CD4-positive, alpha-beta T cell (primary cell): ENCODE measurements at regions not wholly inside any gene's neighbourhood (a gene's known extent, or its start where the extent isn't known, plus 50 kb on each side); places are given as distances from the start of the nearest gene placed in this dataset.

Experiments used
- ATAC-seq: fragments of 200-7000 bp; cut with Tn5 transposase; one replicate; pipeline ENCODE4 v1.10.0; 2022; ENCODE audit warnings: mild to moderate bottlenecking; ENCODE audit not compliant: poor library complexity
- CTCF ChIA-PET: fragments of 350-600 bp; sonication (Branson Sonifier 250); formaldehyde crosslinking; loops from one replicate; lab custom pipeline; 2021; ENCODE audit warnings: antibody characterized with exemption, inconsistent platforms; lab: Charles Lee
- POLR2A ChIA-PET: fragments of 350-600 bp; sonication (Branson Sonifier 250); formaldehyde crosslinking; loops from one replicate; lab custom pipeline; 2021; ENCODE audit warnings: antibody characterized with exemption, inconsistent platforms; lab: Charles Lee
- DNase-seq, 14 experiments: peaks; one replicate each; pipeline ENCODE4 v3.0.0-alpha.2; 2013 to 2020; ENCODE audit warnings: mixed read lengths in 2 of 14
- H3K27ac ChIP-seq, 2 donors: one replicate each; pipeline versions ENCODE4 v1.5.1 to v1.7.0; 2013; ENCODE audit warnings: low read length in 2 of 2, low read depth in 1 of 2, mild to moderate bottlenecking in 1 of 2
- H3K27me3 ChIP-seq, 2 experiments: 1 replicate in 1 of 2; 2 replicates in 1 of 2; pipeline versions ENCODE4 v1.6.1 to v1.7.0; 2013; ENCODE audit warnings: low read length in 2 of 2, control low read depth in 1 of 2, mild to moderate bottlenecking in 1 of 2, moderate library complexity in 1 of 2; ENCODE audit not compliant: insufficient read depth in 2 of 2, control insufficient read depth in 1 of 2
- H3K36me3 ChIP-seq: one replicate; pipeline ENCODE4 v1.6.1; 2013; ENCODE audit warnings: low read length, control low read depth; ENCODE audit not compliant: insufficient read depth
- H3K4me1 ChIP-seq: one replicate; pipeline ENCODE4 v1.6.1; 2013; ENCODE audit warnings: low read length, control low read depth; ENCODE audit not compliant: insufficient read depth
- H3K4me3 ChIP-seq: one replicate; pipeline ENCODE4 v1.5.1; 2013; ENCODE audit warnings: mild to moderate bottlenecking, low read length, moderate library complexity
- H3K9me3 ChIP-seq, 2 experiments: 1 replicate in 1 of 2; 2 replicates in 1 of 2; pipeline versions ENCODE4 v1.6.1 to v1.7.0; 2013; ENCODE audit warnings: low read length in 2 of 2, mild to moderate bottlenecking in 2 of 2, control low read depth in 1 of 2, moderate library complexity in 1 of 2; ENCODE audit not compliant: control insufficient read depth in 1 of 2, insufficient read depth in 1 of 2
- H3K27ac Mint-ChIP-seq: one replicate; pipeline ENCODE4 v1.8.0; 2020; ENCODE audit warnings: mixed read lengths
- H3K27me3 Mint-ChIP-seq: one replicate; pipeline ENCODE4 v1.8.0; 2021; ENCODE audit warnings: mixed read lengths
- H3K36me3 Mint-ChIP-seq: one replicate; pipeline ENCODE4 v1.8.0; 2021; ENCODE audit warnings: low read depth, mixed read lengths
- H3K4me1 Mint-ChIP-seq: one replicate; pipeline ENCODE4 v1.8.0; 2021; ENCODE audit warnings: low read depth, mixed read lengths
- H3K4me3 Mint-ChIP-seq: one replicate; pipeline ENCODE4 v1.8.0; 2020; ENCODE audit warnings: mild to moderate bottlenecking, mixed read lengths
- H3K9me3 Mint-ChIP-seq: one replicate; pipeline ENCODE4 v1.8.0; 2020; ENCODE audit warnings: mixed read lengths
- intact Hi-C, 2 experiments: fragments of 100-400 bp; cut with DNase I in 1 of 2; cut with micrococcal nuclease in 1 of 2; formaldehyde crosslinking; loops; one replicate each; pipeline versions ENCODE4 v1.15.1 to v1.9.0; 2023 to 2025; cut with DNase I, micrococcal nuclease
- TF ChIP-seq, protein P1 (sequence below): fragments of 200-600 bp; IDR thresholded peaks from one replicate; pipeline ENCODE4 v1.8.0; 2022; ENCODE audit warnings: antibody characterized with exemption, mild to moderate bottlenecking

DNA sequence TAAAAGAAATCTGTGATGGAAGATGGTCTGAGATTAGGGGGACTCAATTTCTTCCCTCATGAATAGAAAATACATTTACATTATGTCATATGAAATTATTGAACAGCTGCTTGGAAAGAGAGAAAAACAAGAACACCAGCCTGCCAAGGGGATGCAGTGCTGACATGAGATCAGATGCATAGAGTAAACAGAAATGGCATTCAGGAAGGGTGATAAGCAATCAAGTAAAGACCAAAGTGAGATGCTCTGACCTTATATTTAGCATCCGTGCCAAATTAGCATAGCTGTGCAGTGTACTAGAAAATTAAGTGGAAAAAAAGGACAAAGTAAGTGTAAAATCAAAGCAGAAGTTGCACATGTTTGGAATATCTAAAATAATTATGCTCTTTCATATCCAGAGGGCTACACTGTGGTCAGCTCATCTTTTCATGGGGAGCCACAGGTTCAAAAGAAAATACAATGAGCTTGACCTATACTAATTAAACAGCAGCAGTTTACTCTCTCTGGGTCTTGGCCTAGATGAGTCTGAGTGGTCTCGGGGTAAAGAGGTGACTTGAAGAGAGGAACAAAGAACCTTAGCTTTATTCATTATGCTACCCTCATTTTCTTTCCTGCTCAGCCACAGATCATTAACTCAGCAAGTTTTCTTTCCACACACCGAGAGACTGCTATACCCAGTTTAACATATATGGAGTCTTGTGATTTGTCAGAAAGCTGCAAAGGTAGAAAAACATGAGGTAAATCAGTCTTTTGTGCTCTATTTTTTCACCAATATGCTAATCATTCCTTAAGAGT, 359.4 kb upstream of the FOXG1 start:
- no peak overlapping the region for H3K27ac Mint-ChIP-seq
- ChIA-PET CTCF (no interaction called here), POLR2A (no interaction called here)
- no peaks in the 10 kb centered on the region for H3K36me3 Mint-ChIP-seq
- no peaks in the 10 kb centered on the region for H3K27me3 Mint-ChIP-seq
- DNase-seq, result no peak
- Histone ChIP-seq H3K9me3 (peaks cover 4 to 5% of the 10 kb centered on the region in 2 experiments), H3K4me1 (no peaks in the 10 kb centered on the region), H3K27me3 (no peaks in the 10 kb centered on the region), H3K36me3 (no peaks in the 10 kb centered on the region), H3K27ac (no peak overlapping the region), H3K4me3 (no peak overlapping the region)
- H3K4me1 Mint-ChIP-seq, result no peaks in the 10 kb centered on the region
- intact Hi-C loops, result no loop called here
- H3K9me3 Mint-ChIP-seq, result peaks cover 12% of the 10 kb centered on the region
- no peak overlapping the region for H3K4me3 Mint-ChIP-seq
- no peak for ATAC-seq
- TF ChIP-seq, protein P1, sequence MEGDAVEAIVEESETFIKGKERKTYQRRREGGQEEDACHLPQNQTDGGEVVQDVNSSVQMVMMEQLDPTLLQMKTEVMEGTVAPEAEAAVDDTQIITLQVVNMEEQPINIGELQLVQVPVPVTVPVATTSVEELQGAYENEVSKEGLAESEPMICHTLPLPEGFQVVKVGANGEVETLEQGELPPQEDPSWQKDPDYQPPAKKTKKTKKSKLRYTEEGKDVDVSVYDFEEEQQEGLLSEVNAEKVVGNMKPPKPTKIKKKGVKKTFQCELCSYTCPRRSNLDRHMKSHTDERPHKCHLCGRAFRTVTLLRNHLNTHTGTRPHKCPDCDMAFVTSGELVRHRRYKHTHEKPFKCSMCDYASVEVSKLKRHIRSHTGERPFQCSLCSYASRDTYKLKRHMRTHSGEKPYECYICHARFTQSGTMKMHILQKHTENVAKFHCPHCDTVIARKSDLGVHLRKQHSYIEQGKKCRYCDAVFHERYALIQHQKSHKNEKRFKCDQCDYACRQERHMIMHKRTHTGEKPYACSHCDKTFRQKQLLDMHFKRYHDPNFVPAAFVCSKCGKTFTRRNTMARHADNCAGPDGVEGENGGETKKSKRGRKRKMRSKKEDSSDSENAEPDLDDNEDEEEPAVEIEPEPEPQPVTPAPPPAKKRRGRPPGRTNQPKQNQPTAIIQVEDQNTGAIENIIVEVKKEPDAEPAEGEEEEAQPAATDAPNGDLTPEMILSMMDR, result no peak

- Mint-ChIP-seq H3K27me3 (no peaks in the 10 kb centered on the region), H3K4me3 (no peak overlapping the region), H3K9me3 (peaks cover 12% of the 10 kb centered on the region), H3K27ac (no peak overlapping the region), H3K4me1 (no peaks in the 10 kb centered on the region), H3K36me3 (no peaks in the 10 kb centered on the region)
- H3K27me3 ChIP-seq, result no peaks in the 10 kb centered on the region
- no peak overlapping the region for H3K27ac ChIP-seq
- DNase-seq (no peak), ATAC-seq (no peak)
- intact Hi-C loops, result no loop called here
- H3K4me1 ChIP-seq, result no peaks in the 10 kb centered on the region
- H3K9me3 ChIP-seq, result peaks cover 4 to 5% of the 10 kb centered on the region in 2 experiments
- no peak overlapping the region for H3K4me3 ChIP-seq
- CTCF ChIA-PET, result no interaction called here
- H3K36me3 ChIP-seq, result no peaks in the 10 kb centered on the region
- POLR2A ChIA-PET, result no interaction called here
- TF ChIP-seq, protein P1, result no peak
These were observed 358.6 kb upstream of the FOXG1 start for GRCh38 chr14:28407996-28408395.

DNA sequence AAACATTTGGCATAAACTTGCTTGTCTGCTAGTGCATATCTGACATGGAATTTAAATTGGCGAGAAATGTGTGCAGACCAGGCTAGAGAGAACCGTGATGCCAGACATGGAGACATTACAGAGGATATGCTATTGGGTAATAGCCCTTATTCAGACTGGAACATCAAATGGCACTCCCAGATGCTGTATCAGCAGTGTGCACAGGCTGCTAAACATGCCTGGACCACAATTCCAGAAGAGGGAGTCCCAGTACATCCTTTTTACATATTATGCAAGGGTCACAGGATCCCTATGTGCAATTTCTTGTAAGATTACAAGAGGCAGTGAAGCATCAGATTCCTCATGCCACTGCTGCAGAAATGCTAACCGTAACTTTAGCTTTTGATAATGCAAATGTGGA, 354.5 kb upstream of the FOXG1 start:
- Mint-ChIP-seq H3K4me3 (no peak overlapping the region), H3K9me3 (peaks cover 10% of the 10 kb centered on the region), H3K27me3 (no peaks in the 10 kb centered on the region), H3K4me1 (no peaks in the 10 kb centered on the region), H3K36me3 (no peaks in the 10 kb centered on the region), H3K27ac (no peak overlapping the region)
- TF ChIP-seq, protein P1, result no peak
- Histone ChIP-seq H3K4me3 (no peak overlapping the region), H3K9me3 (peaks cover 0 to 4% of the 10 kb centered on the region in 2 experiments), H3K27me3 (no peaks in the 10 kb centered on the region), H3K36me3 (no peaks in the 10 kb centered on the region), H3K27ac (no peak overlapping the region), H3K4me1 (no peaks in the 10 kb centered on the region)
- ChIA-PET CTCF (no interaction called here), POLR2A (no interaction called here)
- intact Hi-C loops, result no loop called here
- ATAC-seq, result no peak
- DNase-seq, result no peak
